Jurkat, Clone E6-1 (cell line): ENCODE measurements at regions not wholly inside any gene's neighbourhood (a gene's known extent, or its start where the extent isn't known, plus 50 kb on each side); places are given as distances from the start of the nearest gene placed in this dataset.

Experiments used
- DNase-seq: peaks from one replicate; pipeline ENCODE4 v3.0.0-alpha.2; 2011; ENCODE audit warnings: low read depth, low spot score
- H3K4me3 ChIP-seq: 2 replicates; pipeline ENCODE4 v1.5.1; 2011; ENCODE audit warnings: mild to moderate bottlenecking, low read length, control low read depth, moderate library complexity

GRCh38 chr16:51382940-51383339 lies 231.9 kb upstream of the SALL1 start:
- no peak for DNase-seq

GRCh38 chr16:51382211-51382610 lies 231.1 kb upstream of the SALL1 start:
- no peak for DNase-seq
- H3K4me3 ChIP-seq: no peak overlapping the region

More at GRCh38 chr16:51382940-51383339, 231.9 kb upstream of the SALL1 start:
- no peak overlapping the region for H3K4me3 ChIP-seq

GRCh38 chr16:51376080-51376479 lies 225.0 kb upstream of the SALL1 start:
- no peak overlapping the region for H3K4me3 ChIP-seq
- no peak for DNase-seq

GRCh38 chr16:51374790-51375189 lies 223.7 kb upstream of the SALL1 start:
- DNase-seq: no peak
- no peak overlapping the region for H3K4me3 ChIP-seq

GRCh38 chr16:51374346-51374745 lies 223.3 kb upstream of the SALL1 start:
- DNase-seq: no peak
- no peak overlapping the region for H3K4me3 ChIP-seq

GRCh38 chr16:51365715-51366114 lies 214.6 kb upstream of the SALL1 start:
- no peak overlapping the region for H3K4me3 ChIP-seq
- no peak for DNase-seq

- H3K4me3 ChIP-seq: no peak overlapping the region
- DNase-seq: no peak
These were observed 208.3 kb upstream of the SALL1 start for GRCh38 chr16:51359141-51359955.

GRCh38 chr16:51357839-51358238 lies 206.8 kb upstream of the SALL1 start:
- DNase-seq: no peak
- H3K4me3 ChIP-seq: no peak overlapping the region

GRCh38 chr16:51355875-51356274 lies 204.8 kb upstream of the SALL1 start:
- no peak for DNase-seq
- no peak overlapping the region for H3K4me3 ChIP-seq

- no peak overlapping the region for H3K4me3 ChIP-seq
- no peak for DNase-seq
These were observed 204.1 kb upstream of the SALL1 start for GRCh38 chr16:51355195-51355594.

GRCh38 chr16:51353055-51353454 lies 202.0 kb upstream of the SALL1 start:
- no peak overlapping the region for H3K4me3 ChIP-seq

GRCh38 chr16:51349626-51350025 lies 198.6 kb upstream of the SALL1 start:
- no peak overlapping the region for H3K4me3 ChIP-seq
- DNase-seq: no peak

More at GRCh38 chr16:51353055-51353454, 202.0 kb upstream of the SALL1 start:
- no peak for DNase-seq

- DNase-seq: no peak
- H3K4me3 ChIP-seq: no peak overlapping the region
These were observed 192.3 kb upstream of the SALL1 start for GRCh38 chr16:51343411-51343810.

GRCh38 chr16:51341204-51341603 lies 190.1 kb upstream of the SALL1 start:
- no peak overlapping the region for H3K4me3 ChIP-seq
- no peak for DNase-seq

- H3K4me3 ChIP-seq: no peak overlapping the region
- DNase-seq: no peak
These were observed 186.6 kb upstream of the SALL1 start for GRCh38 chr16:51337662-51338061.

- DNase-seq: no peak
- no peak overlapping the region for H3K4me3 ChIP-seq
These were observed 177.7 kb upstream of the SALL1 start for GRCh38 chr16:51328733-51329132.

GRCh38 chr16:51327001-51327400 lies 175.9 kb upstream of the SALL1 start:
- no peak overlapping the region for H3K4me3 ChIP-seq

GRCh38 chr16:51326131-51326856 lies 175.2 kb upstream of the SALL1 start:
- no peak for DNase-seq

More at GRCh38 chr16:51327001-51327400, 175.9 kb upstream of the SALL1 start:
- no peak for DNase-seq

GRCh38 chr16:51321251-51321650 lies 170.2 kb upstream of the SALL1 start:
- DNase-seq: no peak
- H3K4me3 ChIP-seq: no peak overlapping the region

More at GRCh38 chr16:51326131-51326856, 175.2 kb upstream of the SALL1 start:
- no peak overlapping the region for H3K4me3 ChIP-seq

- H3K4me3 ChIP-seq: no peak overlapping the region
- DNase-seq: no peak
These were observed 166.5 kb upstream of the SALL1 start for GRCh38 chr16:51317575-51317974.
